HG02943 (cell line): ENCODE measurements at regions not wholly inside any gene's neighbourhood (a gene's known extent, or its start where the extent isn't known, plus 50 kb on each side); places are given as distances from the start of the nearest gene placed in this dataset.
"Not testable (repeated sequence)": the region's sequence is repeated elsewhere in the genome, so short reads cannot be mapped to it uniquely, and the experiment has no call there.

Experiments
- ATAC-seq: cut with Tn5 transposase; IDR thresholded peaks from one replicate; pipeline ENCODE4 v1.9.1; 2021; ENCODE audit warnings: mild to moderate bottlenecking, low read depth, moderate library complexity; ENCODE audit not compliant: unreplicated experiment

DNA sequence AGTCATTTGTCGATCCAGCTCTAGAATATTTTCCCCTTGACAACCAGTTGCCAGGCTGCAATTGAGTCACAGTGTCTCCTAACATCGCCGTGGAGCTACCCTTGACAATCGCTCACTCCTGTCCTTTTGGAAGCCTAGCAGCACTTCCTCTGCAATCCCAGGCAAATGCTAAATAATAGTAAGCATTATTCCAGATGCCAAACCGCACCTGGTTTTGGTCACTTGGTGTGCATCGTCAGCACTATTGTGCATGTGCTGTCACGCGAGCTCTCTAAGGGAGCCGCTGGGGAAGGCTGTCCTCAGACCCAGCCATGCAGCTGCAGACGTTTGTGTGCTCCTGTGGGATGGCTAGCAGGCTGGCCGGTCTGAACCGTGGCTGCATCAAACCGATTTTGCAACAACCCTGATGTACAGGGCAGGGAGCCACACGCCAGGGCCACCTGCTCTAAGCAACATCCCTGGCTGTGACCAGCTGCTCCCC, 549.5 kb upstream of the ID2 start:
- ATAC-seq, result no peak

DNA sequence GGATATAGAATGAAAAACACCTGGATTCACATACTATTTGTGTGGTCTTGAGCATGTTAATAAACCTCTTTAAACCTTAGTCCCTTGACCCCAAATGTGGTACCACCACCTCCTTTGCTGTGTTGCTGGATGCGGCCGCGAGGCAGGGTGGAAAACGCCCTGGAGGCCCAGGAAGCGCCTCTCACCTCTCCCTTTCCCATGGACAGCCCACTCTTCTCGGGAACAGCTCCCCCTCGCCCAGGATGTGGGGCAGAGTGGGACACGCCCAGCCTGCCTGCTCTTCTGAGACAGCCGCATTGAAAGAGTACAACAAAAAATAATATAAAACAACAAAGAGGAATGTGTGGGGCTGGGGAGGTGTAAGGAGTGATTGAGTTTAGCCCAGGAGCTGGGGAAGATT, 549.0 kb upstream of the ID2 start:
- no peak for ATAC-seq

DNA sequence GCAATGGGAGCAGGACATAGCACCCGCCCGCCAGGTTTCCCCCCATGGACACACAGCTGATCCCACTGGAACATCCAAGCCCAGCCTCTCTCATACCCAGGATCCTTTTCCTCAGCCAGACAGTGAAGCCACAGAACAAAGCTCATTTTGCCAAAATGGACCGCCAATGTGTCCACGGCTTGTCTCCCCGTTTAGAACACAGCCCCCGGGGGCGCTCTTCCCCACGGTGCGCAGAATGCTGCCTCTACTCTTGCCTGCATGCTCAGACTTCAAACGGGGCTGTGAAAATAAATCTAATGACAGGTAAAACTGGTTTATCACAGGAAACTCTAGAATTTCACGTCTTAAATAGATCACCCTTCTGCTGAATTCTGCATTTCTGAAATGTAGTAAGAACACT, 548.5 kb upstream of the ID2 start:
- ATAC-seq, result no peak

DNA sequence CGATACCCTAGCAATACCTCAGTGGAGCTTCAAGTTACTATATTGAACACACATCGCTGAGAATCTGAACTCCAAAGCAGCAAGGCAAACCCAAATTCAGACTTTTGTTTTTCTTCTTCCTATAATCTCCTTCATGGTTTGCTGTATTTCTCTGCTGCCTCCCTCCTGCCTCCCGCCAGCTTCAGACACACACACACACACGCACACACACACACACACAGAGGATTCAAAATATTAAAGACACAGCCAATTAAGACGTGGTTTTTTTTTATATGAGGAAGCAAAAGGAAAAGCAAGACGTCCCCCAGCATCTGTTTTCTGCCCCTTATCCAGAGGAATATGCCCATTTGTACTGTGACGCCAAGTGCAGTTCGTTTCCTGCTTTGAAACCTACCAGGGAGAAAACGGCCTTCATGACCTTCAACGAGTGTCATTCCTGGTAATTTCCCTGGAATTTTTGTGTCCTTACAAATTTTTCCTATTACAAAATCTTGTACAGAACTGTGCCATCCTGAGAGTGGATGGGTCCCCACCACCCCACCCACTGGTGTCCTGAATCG, 547.9 kb upstream of the ID2 start:
- ATAC-seq, result no peak

GRCh38 chr2:8134473-8134932, 547.4 kb upstream of the ID2 start:
- no peak for ATAC-seq

DNA sequence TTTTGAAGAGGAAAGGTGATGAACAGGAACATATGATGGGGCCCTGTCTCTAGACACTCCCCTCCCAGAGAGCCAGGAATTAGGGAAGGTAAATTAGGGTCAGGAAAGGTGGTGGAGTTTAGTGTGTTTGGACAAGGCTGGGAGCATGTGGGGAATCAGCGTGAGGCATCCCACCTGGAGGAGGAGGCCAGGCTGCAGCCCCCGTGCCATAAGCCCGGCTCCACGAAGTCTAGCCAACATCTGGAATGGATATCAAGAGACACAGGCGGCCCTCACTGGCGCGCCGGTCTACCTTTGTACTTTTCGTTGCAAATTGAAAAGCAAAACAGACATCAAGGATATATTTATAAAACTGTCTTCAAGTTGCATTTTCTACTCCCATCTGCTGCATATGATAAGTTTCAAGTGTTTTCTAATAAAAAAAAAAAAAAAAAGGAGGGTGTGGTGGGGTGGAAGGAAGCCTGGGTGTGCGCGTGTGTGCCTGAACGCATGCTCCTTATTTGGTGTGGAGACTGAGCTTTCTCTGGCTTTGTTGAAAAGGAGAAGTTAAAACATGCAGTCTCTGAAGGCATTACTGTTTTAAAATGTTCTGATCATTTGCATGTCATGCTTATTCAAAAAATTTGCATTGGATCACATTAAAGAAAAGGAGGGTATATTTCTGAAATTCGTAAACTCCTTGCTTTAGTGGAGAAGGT, 546.7 kb upstream of the ID2 start:
- ATAC-seq, result no peak

DNA sequence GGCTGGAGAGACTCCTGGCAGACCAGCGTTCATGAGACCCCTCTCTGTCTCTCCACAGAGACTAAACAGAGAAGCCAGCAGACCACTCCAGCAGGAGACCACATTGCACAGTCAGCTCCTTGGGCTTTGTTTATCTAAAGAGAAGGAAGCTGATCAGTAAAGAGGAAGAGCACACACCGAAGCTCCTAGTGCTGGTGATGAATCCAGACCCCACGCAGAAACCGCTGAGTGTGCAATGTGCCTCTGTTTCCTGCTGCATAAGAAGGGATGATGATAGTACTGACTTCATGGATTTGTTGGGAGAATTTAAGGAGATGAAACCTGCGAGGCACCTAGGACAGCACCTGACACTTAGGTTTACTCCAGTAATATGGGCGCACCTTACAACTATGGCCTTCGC, 544.1 kb upstream of the ID2 start:
- ATAC-seq, result no peak

DNA sequence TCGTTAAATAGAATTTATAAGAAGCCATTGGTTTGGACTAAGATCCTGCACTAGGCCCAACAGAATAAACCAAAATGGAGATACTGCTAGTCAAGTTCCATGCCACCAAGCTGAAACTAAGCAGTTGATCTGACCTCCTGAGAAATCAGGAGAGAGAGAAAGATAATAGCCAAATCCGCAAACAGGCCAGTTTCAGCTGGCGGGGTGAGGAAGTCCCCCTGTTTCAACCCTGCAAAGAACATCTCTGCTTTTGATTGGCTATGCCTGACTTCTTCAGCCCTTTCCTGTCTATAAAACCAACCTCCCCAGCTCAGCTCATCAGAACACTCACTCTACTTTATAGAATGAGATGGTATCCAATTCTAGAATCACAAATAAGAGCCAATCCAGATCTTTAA, 543.3 kb upstream of the ID2 start:
- ATAC-seq, result no peak

DNA sequence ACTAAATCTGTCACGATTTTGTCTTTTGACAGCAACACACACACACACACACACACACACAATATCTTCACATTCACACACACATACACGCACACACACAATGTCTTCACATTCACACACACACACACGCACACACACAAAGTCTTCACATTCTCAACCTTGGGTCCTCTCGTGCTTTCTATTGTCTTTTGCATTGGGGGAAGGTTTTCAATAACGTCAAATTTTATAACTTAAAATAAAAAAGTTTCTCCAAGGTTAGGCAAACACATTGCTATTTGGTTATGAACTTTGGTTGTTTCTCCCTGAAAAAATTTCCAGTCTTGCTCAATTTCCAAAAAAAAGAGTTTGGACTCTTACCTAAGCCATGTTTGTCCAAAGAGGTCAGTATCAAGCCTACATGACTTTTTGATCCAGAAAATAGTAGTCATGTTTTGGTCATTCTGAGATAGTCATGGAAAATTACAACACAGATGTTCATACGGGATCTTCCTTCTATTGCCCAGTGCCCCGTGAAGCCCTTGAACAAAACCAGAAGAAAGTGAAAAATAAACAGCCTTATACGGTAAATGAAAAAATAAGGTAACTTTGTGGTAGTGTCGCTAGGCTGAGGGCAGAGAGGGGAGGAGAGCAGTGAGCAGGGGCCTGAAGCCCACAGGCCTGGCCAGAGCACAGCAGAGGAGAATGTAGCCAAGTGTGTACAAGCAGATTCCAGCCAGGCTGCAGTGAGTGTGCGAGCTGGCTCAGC, 542.8 kb upstream of the ID2 start:
- no peak for ATAC-seq

DNA sequence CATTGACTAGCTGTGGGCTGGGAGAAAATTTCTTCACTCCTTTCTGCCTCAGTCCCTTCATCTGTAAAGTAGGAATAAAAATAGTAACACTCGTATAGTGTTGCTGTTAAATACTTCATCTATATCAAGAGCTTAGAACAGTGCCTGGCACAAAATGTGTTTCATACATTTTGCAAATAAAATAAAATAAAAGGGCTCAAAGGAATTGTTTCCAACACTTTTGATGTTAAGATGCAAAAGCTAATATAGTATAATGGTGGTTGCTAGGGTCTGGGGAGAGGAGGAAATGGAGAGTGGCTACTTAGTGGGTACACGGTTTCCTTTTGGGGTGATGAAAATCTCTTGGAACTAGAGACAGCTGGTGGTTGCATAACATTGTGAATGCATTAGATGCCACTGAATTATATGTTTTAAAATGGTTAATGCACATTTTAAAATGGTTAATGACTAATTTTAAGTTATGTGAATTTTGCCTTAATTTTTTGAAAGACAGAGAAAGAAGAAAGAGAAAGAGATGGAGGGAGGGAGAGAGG, 542.1 kb upstream of the ID2 start:
- no peak for ATAC-seq

DNA sequence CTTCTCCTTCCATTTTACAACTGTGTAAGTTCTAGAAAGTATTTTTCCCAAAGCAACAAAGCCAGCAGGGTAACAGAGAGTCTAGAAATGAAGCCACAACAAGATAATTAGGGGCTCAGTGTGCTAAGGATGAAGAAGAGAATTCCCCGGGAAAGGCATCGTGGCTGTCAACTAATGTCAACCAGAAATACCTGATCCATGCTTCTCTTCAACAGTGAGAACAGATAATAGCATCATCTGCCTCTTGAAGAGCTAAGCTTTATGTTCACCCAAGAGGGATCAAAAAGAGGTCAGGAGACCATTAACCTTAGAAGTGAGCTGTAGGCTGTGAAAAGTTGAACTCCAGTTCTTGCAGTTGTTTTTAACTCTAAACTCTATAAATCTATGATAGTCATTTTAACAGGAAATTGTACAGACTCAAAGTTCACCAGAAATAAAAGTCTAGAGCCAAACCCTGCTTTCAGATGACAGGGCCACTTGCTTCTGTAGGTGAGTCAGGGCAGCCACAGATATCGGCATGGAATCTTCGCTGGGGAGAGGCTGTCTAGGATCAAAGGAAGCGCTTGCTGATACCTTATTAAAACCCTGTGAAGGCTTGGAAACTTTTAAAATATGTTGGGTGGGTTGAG, 540.7 kb upstream of the ID2 start:
- no peak for ATAC-seq

DNA sequence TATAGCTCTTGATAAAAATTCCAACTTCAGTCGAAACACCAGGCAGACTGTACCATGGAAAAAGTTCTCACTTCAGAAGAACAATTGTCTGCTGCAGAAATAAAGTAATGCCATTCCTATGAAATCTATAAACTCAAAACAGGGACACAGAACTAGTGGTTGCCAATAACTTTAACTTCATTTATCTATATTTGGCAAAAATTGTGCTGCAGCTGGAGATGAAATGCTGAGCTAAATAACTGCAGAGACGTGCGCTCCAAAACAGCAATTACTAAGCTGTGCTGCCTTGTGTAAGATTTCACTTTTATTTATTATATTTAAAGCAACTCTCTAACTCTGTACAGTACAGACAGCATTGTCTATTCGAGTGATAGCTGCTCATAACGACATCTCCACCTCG, 540.1 kb upstream of the ID2 start:
- ATAC-seq, result no peak

- no peak for ATAC-seq
These were observed 539.4 kb upstream of the ID2 start for GRCh38 chr2:8142461-8142860.

GRCh38 chr2:8144131-8144631, 537.7 kb upstream of the ID2 start:
- ATAC-seq, result no peak

DNA sequence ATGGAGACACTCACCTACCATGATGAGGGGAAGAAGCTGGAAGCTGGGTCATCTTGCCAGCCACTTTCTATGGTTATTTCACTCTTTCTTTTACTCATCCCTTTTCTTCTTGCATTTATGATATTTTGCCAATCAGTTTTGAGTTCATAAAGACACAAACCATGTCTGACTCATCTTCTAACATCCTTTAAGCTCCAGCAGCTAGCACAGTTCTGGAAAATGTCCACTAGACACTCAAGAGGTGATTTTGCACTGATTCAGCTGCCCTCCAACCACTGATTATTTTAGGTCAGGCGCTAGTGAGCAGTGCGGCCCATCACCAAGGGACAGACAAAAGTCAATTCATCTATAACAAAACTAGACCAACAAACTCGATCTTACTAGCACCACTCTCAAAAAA, 537.1 kb upstream of the ID2 start:
- no peak for ATAC-seq

DNA sequence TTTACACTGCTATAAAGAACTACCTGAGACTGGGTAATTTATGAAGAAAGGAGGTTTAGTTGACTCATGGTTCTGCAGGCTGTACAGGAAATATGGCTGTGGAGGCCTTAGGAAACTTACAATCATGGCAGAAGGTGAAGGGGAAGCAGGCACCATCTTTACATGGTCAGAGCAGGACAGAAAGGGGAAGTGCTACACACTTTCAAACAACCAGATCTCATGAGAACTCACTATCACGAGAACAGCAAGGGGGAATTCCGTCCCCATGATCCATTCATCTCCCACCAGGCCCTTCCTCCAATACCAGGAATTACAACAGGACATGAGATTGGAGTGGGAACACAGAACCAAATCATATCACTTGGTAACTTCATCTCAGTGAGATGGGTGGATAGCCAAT, 536.5 kb upstream of the ID2 start:
- not testable (repeated sequence) for ATAC-seq

GRCh38 chr2:8146132-8147005, 535.5 kb upstream of the ID2 start:
- ATAC-seq, result no peak

GRCh38 chr2:8148260-8149006, 533.4 kb upstream of the ID2 start:
- no peak for ATAC-seq

- no peak for ATAC-seq
These were observed 532.9 kb upstream of the ID2 start for GRCh38 chr2:8149007-8149405.
